ENCODE measurements at regions not wholly inside any gene's neighbourhood (a gene's known extent, or its start where the extent isn't known, plus 50 kb on each side); places are given as distances from the start of the nearest gene placed in this dataset.
"Not testable (repeated sequence)": the region's sequence is repeated elsewhere in the genome, so short reads cannot be mapped to it uniquely, and the experiment has no call there.

DNA sequence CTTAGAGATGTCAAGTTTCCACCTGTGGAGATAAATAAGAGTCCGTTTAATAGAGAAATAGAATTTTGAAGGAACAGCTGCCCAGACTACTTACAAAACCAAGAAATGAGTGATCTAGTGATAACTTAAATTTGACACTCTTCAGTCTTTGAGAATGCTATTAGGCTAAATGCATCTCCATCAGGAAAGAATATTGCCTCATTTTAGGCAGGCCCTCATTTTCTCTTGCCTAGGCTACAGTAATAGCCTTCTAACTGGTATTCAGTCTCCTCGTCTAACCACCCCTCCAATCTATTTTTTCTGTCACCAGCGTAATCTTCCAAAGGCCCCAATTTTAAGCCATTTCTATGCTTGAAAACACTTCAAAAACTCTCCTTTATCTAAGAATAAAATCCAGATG is 537.8 kb upstream of the CA10 start:
- DNase-seq, result no peak

DNA sequence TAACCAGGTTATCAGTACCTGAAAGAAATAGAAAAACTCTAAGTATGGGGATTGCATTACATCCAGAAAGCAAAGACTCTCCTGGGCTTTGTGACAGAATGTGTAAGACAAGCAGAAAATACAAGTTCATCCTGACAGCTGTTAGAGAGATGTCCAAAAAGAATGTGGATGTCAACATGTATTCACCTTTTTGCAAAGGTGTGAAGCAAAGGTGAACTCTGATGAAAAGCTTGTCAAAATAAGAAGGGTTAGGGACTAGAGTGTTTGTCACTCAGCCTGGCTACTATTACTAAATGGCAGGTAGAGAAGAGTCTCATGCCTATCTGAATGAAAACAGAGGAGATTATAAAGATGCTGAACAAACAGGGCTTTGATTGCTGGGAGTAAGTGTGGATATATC is 527.6 kb upstream of the CA10 start:
- DNase-seq, result no peak

DNA sequence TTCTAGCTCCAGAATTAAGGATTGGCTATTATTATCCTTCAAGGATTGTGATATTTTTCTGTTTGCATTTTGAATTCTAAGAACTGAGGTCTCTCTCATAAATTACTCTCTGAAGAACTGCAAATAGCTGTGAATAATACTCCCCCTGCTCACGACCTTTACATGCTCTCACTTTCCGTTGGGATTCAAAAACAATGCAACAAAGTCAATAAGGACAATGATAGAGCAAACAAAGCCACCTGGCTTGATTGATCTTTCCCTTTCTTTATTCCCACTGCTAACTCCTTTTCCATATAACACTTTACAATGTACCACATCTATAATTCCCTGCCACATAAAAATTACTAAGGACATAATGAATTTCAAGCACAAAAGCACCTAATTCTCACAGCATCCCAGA is 523.0 kb upstream of the CA10 start:
- DNase-seq, result no peak

DNA sequence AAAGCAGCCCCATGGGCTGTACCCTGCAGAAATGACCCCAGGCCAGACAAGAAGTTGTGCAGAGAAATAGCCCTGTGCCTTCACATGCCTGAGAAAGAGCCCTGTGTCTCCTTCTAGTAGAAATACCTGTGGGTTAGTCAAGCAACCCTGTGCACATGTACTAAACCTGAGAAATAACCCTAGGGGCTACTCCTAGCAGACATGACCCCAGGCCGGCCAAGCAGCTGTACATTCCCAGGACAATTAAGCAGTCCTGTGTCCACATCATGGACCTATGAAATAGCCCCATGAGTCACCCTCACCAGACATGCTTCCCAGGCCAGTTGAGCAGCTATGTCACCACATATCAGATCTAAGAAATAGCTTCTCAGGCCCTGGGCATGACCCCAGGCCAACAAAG is 519.7 kb upstream of the CA10 start:
- no peak for DNase-seq

DNA sequence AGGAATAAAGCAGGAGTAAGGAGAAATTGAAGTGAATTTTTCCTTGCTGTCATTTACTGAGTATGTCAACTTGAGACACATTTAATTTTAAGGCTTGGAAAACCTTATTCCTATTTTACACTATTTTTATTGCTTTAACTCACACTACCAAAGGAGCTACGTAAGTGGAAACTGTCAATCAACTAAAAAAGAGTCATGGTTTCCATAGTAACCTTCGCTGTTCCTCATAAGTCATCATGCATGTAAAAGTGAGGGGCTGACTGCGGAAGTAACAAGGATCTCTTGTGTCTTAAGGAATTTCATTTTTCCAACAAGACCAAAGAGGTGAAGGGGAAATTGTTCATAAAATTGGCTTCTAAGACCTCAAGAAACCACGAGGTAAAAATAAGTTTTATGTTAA is 516.2 kb upstream of the CA10 start:
- DNase-seq, result no peak

DNA sequence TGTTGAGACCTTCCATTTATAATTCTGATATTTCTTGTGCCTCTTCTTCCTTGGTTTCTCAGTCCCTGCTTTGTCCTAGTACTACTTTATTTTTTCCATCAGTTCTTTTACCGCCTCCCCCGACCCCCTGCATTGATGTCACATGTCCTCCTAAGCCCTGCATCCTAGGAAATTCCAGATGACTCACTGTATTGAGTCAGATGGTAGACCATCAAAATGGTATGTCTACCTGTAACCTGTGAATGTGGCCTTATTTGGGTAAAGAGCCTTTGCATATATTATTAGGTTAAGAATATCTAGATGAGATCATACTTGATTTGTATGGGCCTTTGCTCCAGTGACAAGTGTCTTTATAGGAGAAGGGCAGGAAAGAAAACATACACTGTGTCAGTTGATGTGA is 515.3 kb upstream of the CA10 start:
- no peak for DNase-seq

DNA sequence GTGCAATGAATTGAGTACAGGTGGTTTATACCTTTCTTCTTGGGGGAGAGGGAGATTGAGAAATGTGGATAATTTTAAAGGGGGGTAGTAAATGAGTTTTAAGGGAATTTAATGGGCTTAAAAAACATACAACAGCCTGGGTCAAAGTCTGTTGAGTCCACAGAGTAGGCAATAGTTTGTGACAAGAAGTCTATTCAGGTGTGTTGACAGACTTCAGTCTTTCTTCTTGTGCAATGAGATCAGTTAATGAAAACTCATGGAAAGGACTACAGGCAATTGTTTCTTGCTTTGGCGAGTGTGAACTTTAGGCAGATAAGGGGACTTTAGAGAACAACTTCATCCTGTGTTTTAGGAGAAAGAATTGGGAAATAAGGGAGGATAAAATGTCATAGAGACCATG is 507.8 kb upstream of the CA10 start:
- no peak for DNase-seq

DNA sequence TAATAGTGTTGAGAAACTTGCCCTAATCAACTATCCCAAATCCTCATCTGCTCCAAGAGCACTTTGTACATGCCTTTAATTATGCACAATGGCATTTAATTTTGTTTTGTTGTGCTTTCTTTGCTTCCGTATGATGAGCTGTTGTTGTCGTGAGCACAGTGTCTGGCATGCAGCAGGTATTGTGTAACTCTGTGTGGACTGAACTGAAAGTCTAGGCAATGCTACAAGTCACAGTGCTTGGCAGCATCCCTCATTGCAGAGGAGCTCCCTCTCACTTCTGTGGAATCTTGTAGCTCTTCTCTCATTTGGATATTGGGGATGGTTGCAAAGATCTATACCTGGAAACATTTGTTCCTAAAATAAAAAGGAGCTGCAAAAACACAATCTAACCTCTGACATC is 502.2 kb upstream of the CA10 start:
- no peak for DNase-seq

DNA sequence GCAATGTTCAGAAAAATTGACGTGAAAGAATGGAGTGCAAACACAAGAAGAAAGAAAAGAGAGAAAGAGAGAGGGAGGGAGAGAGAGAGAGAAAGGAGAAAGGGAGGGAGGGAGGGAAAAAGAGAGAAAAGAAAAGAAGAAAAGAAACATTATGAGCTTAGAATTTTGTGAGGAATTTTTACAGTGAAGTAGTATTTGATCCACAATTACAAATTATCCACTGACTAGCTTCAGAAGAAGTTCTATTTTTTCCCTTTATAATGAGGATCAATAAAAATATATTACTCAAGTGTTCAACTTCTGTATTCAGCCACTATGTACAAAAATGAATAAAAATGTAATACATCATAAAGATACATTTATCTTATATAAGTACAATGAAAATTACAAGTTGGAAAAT is 494.5 kb upstream of the CA10 start:
- no peak for DNase-seq

DNA sequence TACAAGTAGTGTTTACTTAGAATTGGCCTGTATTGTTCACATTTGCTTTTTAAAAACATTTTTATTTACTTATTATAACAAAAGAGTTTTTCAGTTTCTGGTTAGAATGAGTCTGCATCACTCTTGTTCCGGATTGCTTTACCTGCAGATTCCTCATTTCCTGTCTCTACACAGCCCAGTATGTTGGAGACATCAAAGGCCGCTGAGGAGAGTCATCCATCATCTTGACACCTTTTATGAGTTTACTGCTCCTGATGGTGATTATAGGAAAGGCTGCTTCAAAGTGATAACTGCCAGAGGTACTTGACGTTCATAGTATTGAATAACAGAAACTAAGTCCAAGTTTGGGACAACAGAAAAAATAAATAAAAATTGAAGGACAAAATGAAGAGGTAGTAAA is 490.5 kb upstream of the CA10 start:
- DNase-seq, result no peak

DNA sequence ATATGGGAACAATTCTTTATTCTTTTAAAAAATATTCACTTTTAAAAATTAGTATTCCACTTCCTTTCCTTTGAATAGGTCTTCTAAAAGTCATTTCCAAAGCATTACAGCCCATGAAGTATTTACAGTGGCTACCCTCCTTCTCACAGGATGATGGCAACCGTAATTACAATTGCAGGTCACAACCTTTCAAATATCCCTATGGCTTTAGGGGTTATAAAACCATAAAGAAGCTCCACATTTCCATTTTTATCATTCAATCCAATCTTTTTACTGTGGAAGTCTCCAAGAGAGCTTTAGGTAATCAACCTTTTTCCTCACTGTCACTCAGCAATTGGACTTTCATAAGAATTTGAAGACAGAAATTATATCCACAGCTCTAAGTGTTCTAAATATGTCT is 488.9 kb upstream of the CA10 start:
- no peak for DNase-seq

DNA sequence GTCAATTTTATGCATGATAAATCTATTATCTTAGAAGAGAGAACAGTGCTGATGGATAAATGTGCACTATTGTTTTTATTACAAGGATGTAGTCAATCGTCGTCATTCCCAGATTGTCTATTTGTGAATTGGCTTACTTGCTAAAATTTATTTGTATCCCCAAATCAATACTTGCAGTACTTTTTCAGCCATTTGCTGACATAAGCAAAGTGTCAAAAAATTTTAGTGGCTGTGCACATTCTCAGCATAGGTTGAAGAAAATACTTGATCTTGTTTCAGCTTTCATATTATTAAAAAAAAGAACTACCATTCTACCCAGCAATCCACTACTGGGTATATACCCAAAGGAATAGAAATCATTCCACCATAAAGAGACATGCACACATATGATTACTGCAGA is 477.9 kb upstream of the CA10 start:
- no peak for DNase-seq

DNA sequence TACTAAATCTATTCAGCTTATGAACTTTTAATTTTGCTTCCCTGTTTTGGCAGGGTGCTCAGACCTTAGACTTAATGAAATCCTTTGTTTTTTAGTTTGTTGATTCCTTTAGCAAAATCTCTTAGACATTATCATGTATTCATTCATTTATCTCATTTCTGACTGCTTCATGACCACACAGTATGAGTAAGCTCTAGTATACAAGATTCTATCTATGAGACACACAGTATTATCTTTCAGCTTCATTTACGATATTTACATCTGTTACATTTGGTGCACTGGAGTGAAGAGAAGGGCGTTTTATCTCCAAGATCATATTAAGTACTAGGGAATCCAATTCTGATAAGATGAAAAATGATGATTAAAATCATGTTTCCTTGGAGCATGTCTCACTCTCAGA is 448.1 kb upstream of the CA10 start:
- DNase-seq, result no peak

DNA sequence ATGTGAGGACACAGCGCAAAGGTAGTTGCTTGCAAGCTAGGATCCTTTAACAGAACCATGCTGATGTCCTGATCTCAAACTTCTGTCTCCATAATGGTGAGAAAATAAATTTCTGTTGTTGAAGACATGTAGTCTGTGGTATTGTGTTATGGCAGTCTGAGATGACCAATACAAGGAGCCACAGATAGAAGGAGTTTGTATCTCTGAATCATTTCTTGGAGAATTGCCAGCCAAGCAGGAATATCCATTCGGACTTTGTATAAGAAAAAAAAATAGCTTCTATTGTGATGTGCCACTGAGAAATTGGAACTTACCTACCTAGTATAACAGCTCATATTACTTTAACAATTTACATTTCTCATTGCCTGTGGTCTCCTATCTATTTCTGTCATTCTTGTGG is 447.6 kb upstream of the CA10 start:
- no peak for DNase-seq

DNA sequence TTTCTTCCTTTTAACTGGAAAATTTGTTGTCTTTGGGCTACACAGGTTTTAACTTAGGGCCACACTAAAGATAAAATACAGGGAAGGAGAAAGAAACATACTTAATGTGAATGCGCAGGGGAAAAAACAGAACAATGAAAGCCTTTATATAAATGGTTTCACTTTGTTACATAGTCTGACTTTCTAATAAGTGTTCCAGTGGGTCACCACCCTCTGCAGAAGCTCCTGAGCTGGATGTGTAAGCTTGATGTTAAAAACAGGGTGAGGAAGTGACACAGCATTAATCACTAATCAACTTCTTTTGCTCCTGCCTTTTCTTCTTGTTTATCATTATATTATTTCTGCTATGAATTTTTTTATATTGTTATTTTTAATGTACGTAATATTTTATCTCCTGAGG is 445.6 kb upstream of the CA10 start:
- DNase-seq, result no peak

DNA sequence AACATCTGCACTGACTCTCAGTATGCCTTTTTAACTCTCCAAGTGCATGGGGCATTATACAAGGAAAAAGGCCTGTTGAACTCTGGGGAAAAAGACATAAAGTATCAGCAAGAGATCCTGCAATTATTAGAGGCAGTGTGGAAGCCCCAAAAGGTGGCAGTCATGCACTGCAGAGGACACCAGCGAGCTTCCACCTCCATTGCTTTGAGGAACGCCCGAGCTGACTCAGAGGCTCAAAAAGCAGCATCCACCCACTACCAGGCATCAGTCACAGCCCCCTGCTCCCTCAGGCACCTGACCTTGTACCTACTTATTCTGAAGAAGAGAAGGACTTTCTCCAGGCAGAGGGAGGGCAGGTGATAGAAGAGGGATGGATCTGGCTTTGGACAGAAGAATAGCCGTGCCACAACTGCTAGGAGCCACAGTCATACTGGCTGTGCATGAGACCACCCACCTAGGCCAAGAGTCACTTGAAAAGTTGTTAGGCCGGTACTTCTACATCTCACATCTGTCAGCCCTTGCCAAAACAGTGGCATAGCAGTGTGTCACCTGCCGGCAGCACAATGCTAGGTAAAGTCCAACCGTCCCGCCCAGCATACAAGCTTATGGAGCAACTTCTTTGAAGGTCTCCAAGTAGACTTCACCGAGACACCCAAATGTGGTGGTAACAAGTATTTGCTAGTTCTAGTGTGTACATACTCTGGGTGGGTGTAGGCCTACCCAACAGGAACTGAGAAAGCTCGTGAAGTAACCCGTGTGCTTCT is 439.1 kb upstream of the CA10 start:
- DNase-seq, result not testable (repeated sequence)

DNA sequence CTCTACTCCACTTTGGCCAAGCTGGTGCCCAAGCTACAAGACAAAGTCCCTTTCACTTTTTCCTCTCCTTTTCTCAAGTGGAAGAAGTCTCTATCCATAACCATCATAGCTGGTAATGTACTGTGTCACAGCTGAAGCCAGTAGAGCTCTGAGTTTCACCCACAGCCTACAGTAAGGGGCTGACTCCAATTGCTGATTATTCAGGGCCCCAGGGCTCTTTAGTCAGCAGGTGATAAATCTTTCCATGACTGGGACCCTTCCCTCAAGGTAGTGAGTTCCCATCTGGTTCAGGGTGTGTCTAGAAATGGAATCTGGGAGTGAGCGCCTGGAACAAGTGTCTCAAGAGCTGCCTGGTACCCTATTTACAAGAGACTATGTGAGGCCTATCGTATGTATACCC is 436.0 kb upstream of the CA10 start:
- no peak for DNase-seq

DNA sequence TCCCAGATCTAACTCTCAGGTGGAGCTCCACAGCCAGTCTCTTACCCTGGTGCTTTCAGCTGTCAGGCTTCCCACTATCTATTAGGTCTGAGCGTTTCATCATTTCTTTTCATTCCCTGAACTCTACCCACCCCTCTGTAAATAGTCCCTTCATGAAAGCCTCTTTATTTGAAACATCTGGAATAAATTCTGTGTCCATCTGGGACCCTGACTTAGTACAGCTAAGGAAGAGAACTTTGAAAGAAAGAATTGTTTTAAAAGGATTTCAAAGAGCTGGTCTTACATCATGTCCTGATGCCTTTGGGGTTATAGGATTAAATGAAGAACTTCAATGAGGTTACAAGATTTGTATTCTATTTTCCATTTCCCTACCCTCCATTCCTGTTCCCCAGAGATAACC is 388.5 kb upstream of the CA10 start:
- no peak for DNase-seq

DNA sequence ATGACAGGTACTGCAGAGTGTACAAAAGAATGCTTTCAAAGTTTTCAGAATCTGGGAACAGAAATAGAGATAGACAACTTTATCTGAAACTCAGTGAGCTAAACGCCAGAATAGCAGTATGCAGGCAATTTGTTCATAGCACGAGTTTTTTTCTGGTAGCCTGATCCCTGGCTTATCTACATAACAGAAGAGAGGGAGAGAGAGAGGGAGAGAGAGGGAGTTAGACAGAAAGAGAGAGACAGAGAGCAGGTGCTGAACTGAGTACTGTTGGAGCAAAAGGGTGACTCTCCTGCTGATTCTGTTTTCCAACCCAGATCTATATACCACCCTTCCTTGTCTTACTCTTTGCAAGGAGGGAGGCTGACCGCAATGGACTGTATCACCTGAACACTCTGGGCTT is 388.0 kb upstream of the CA10 start:
- no peak for DNase-seq

DNA sequence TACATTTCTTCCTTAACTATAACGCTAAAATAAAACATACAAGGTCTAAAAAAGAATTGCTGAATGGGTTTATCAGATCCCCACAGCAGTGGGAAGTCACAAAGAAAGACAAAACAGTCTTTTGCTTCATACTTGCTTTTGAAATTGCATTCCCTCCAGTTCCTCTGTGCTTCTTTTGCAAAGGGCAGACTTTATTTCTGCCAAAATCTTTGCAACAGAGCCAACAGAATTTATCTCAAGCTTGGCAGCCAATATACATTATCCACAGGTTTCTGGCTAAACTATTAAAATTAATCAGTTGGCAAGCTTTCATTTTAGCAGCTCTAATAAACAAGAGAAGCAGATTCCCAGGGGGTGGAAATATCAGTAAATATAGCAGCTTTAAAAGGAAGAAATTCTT is 378.9 kb upstream of the CA10 start:
- no peak for DNase-seq

DNA sequence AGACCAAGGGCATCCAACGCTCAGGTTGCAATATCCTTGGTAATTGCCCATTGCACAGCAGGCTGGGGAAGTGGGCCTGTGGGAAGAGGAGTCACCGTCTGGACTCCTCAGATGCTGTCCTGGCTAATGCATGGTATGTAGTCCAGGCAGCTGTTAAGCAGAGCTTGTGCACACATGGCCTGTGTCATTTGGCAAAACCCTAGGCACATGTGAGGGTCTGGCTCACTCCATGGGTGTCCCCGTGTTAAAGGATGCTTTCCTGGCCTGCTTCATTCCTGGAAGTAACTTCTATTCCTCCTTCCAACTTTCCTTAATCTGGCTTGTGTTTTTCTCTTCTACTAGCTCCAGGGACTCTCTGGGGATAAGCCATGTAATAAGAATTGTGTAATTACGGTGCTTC is 378.0 kb upstream of the CA10 start:
- no peak for DNase-seq

DNA sequence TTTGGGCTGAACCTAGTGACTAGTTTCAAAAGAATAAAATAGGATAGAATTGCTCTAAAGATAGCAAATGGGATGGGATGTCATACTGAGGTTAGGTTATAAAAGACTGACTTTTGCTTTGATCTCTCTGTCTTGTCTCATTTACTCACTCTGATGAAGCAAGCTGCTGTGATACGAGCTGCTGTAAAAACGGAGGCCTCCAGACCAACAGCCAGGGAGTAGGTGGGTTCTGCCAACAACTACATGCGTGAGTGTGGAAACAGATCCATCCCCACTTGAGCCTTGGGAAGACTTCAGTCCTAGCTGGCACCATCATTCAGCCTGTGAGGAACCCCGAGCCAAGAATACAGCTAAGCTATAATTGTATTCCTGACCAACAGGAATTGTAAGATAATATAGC is 373.9 kb upstream of the CA10 start:
- DNase-seq, result no peak

DNA sequence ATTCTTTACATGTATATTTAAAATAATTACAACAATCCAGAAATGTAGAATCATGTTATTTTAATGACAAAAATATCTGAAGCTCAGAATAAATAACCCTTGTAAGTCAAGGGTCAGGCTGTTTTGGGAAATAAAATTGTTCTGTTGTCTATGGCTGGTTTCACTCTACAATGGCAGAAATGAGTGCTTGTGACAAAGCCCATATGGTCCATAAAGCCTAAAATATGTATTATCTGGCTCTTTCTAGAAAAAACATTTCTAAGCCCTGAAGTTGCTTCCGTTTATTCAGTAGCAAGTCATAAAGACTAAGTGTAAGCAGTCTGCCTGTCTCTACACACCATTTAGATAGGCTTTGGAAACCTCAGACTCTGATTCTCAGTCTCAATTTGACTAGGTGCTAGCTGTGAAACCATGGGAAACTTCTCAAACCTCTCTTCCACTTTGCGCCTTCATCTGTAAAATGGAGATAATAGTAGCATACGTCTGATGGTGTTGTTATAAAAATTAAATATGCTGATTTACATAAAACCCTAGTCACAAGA is 365.7 kb upstream of the CA10 start:
- DNase-seq, result no peak

DNA sequence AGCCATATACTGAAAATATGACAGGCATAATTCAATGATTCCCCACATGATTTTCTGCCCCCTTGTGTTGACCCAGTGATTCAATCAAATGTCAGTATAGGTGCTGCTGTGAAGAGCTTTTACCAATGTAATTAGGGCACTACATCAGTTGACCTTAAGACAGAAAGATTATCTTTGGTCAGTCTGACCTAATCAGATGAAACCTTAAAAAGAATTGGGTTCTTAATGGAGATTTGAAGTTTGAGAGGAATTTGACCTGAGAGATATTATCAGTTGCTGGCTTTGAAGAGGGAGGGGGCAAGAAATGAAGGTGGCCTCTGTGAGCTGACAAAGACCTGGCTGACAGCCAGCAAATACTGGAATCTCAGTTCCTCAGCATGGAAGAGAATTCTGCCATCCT is 358.7 kb upstream of the CA10 start:
- no peak for DNase-seq

DNA sequence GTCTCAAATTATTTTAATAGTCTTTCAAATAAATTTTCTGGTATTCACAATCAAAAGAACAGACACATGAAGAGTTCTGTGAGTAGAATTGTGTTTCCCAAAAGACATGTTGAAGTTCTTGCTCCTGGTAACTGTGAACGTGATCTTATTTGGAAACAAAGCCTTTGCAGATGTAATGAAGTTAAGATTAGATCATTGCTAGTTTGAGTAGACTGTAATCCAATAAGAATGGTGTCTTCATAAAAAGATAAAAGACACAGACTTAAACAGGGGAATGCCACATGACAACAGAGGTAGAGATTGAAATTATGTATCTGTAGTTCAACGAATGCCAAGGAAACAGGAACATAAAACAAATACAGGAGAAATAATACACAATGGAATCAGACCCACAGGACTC is 357.4 kb upstream of the CA10 start:
- DNase-seq, result no peak

DNA sequence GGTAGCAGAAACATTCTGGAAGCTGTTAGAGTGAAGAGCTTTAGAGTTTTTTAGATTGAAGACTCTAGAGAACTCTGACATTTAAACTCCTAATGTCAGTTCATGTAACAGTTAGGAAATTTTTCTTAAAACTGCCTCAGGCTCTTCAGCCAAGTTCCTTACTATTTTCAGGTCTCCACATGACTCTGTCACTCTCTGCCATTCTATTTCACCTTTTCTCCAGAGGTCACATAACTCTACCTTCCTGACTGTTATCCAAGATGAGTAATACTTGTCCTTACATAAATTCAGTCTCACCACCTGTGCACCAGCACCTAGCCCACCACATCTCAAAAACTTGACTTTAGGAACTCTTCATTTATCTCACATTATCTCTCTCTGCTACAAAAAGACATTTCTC is 347.1 kb upstream of the CA10 start:
- no peak for DNase-seq

All from kidney glomerular epithelial cell (primary cell).